Astrocyte (in vitro differentiated cells and primary cell): ENCODE measurements at regions not wholly inside any gene's neighbourhood (a gene's known extent, or its start where the extent isn't known, plus 50 kb on each side); places are given as distances from the start of the nearest gene placed in this dataset.

ENCODE experiments used
- EZH2 ChIP-seq: IDR thresholded peaks from 2 replicates; pipeline ENCODE4 v1.6.1; 2012; ENCODE audit warnings: mild to moderate bottlenecking, low read length, inconsistent platforms; ENCODE audit not compliant: insufficient read depth
- TF ChIP-seq, protein P1 (sequence below): IDR thresholded peaks from 2 replicates; pipeline ENCODE4 v1.5.1; 2011; ENCODE audit warnings: low read depth, mild to moderate bottlenecking, inconsistent platforms, low read length, moderate library complexity; ENCODE audit not compliant: insufficient read depth

DNA sequence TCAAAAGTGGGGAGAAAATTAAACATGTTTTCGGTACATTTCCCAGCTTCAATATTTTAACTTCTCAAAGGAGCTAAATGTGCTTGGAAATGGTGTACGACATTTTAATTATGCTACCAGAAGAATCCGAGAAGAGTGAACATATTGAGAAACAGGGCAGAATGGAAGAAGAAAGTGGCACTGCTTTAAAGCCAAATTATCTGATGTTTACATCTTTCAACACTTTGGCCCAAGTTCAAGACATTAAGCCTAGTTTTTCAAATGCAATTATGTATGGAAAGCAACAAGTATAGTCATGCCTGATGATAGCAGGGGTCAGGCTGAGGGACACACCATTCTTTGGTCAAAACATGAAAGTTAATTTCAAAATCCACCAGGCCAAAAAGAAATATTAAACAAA is 577.9 kb upstream of the ZFP42 start:
- TF ChIP-seq, protein P1, sequence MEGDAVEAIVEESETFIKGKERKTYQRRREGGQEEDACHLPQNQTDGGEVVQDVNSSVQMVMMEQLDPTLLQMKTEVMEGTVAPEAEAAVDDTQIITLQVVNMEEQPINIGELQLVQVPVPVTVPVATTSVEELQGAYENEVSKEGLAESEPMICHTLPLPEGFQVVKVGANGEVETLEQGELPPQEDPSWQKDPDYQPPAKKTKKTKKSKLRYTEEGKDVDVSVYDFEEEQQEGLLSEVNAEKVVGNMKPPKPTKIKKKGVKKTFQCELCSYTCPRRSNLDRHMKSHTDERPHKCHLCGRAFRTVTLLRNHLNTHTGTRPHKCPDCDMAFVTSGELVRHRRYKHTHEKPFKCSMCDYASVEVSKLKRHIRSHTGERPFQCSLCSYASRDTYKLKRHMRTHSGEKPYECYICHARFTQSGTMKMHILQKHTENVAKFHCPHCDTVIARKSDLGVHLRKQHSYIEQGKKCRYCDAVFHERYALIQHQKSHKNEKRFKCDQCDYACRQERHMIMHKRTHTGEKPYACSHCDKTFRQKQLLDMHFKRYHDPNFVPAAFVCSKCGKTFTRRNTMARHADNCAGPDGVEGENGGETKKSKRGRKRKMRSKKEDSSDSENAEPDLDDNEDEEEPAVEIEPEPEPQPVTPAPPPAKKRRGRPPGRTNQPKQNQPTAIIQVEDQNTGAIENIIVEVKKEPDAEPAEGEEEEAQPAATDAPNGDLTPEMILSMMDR: no peak
- TF ChIP-seq EZH2: no peak
